ENCODE measurements at regions not wholly inside any gene's neighbourhood (a gene's known extent, or its start where the extent isn't known, plus 50 kb on each side); places are given as distances from the start of the nearest gene placed in this dataset.

- DNase-seq: no peak
Observed at GRCh38 chr2:155157711-155158110, 459.2 kb downstream of the KCNJ3 start.

GRCh38 chr2:155157065-155157464 lies 458.6 kb downstream of the KCNJ3 start:
- peak; percentile 4 for DNase-seq

DNA sequence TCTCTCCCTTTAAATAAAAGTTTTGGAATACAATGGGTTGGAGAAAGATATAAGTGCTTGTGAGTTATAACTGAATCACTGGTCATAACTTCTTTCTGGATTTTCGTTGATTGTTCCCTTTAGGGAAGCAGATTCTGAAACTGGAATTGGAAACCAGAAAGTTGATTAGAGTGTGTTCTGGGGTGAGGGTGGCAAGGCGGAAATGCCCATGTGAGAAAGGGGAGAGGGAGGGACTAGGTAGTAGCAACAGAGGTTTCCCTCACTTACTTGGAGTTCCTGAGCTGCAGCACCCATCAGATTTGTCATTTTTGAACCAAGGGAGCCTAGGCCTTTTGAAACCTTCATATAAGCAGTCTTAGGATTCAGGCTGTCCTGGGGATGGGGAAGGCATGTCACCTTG lies 453.4 kb downstream of the KCNJ3 start:
- DNase-seq: no peak

- DNase-seq: no peak
Observed at GRCh38 chr2:155151472-155151871, 453.0 kb downstream of the KCNJ3 start.

DNA sequence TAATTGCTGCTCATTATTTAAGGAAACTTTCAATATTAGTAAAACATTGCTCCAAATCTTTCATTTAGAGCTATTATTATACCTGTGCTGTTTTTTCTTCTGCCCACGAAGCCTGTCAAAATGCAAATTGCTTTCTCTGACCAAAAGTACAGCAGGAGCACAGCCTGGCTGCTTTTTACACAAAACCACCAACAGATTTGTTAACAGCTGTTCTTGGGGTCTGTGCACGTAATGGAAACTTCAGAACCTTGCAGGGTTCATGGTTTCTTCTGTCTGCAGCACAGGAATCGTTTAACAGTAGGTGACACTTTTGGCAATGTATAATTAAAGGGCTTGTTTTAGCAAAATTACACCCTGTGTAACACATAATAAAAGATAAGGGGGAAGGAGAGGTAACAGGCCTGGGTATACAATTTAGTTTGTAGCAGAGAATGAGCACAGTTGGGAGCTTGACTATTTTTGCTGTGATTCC lies 447.3 kb downstream of the KCNJ3 start:
- DNase-seq: no peak

DNA sequence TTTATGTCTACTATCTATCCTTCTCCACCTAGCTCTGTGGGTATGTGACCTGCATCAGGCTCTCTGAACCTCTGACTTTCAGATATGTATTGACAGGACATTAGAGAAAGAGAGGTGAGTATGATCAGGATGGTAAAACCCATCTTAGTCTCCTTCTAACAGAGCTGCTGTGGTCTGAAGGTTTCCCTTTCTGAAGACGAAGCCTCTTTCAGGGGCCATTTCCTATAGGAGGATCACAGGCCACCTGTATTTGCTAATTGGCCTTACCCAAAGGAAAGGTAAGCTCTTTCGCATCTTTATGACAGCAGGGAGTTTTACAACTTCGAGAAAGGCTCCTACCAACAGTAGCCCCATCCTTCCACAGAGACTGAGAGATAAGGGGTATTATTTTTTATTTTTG lies 442.9 kb downstream of the KCNJ3 start:
- no peak for DNase-seq

- DNase-seq: no peak
Observed at GRCh38 chr2:155125585-155126230, 427.2 kb downstream of the KCNJ3 start.

DNA sequence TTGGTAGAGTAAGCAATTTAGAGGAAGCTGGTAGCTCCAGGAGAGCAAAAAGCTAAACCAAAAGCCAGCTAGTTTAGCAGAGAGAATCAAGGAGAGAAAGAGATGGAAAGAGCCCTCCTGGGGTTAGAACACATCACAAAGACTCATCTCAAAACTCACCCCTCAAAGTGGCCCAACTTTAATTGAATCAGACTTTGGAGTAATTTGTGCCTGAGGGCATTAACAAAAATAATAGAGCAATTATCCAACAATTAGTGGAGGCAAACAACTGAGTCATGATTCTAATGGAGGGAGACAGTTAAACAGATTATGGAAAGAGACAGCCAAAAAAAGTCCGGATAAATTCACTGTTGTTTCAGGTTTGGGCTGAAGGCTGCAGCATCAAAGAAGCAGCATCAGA lies 417.4 kb downstream of the KCNJ3 start:
- no peak for DNase-seq

- DNase-seq: no peak
Observed at GRCh38 chr2:155111070-155111469, 412.6 kb downstream of the KCNJ3 start.

DNA sequence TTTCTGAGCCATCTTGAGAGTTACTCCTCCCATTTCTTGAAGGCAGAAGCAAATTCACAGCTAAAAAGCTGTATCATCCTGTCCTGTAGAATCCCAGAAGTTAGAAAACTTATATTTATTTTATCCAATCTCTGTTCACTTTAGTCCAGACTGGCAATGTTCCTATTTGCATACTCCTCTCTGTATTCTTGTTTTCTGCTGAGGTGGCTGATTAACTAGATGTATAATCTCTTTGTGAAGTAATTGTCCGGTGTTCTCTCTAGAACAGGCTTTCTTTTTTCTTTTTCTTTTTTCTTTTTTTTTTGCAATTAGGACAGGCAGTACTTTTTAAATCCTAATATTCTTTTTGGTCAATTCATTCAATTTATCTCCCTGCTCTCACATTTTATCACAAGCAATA lies 411.0 kb downstream of the KCNJ3 start:
- DNase-seq: no peak

DNA sequence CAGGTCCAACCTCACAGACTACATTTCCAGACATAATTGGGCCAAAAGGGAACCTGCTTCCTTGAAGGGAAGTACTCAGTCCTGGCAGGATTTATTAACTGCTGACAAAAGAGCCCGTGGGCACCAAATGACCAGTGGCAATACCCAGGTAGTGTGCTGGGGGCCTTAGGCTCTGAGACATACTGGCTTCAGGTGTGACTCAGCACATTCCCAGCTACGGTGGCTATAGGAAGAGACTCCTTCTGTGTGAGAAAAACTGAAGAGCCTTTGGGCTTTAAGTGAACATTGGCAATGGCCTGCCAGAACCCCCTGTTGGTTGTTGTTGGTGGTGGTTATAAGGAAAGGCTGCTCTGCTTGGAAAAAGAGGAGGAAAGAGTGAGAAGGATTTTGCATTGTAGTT lies 401.8 kb downstream of the KCNJ3 start:
- no peak for DNase-seq

DNA sequence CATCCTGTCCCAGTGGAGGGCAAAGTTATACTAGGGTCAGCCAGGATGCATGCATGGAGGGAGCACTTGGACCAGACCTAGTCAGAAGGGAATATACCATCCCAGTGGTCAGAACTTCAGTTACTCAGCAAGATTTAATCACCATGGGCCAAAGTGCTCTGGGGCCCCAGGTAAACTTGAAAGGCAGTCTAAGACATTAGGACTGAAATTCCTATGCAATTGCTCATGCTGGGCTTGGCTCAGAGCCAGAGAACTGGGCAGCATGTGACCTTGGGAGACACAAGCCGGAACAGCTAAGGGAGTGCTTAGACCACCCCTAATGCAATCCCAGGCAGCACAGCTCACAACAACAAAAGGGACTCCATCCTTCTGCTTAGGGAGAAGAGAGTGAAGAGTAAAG lies 401.3 kb downstream of the KCNJ3 start:
- peak; percentile 4 for DNase-seq

GRCh38 chr2:155095613-155096012 lies 397.1 kb downstream of the KCNJ3 start:
- no peak for DNase-seq

DNA sequence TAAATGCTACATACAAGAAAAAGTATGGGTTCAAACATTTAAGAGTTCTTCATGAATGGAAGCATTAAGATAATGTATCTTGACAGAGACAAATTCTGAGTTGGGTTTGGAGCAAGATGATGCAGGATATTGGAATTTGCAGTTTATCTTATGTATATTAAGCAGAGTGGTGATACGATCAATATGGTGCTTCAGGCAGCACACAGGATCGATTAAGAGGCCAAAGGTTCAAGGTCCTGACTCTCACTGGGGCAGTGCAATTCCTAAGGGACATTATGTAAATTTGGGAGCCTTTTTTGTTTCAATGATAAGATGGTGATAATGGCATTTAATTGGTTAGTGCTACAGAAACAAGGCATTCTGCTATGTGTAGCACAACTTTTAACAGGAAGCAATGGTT lies 381.9 kb downstream of the KCNJ3 start:
- no peak for DNase-seq

DNA sequence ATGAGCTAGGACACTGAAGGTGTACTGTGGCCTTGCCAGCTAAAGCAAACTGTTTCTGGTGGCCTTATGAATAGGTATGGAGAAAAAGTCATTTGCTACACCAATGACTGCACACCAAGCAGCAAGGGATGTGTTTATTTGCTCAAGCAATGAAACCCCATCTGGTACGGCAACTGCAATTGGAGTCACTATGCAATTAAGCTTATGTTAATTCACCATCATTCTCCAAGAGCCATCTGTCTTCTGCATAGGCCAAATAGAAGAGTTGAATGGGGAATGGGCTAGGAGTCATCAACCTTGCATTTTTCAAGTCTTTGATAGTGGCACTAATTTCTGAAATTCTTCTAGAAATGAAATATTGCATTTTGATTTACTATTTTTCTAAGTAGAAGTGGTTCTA lies 372.0 kb downstream of the KCNJ3 start:
- DNase-seq: no peak

DNA sequence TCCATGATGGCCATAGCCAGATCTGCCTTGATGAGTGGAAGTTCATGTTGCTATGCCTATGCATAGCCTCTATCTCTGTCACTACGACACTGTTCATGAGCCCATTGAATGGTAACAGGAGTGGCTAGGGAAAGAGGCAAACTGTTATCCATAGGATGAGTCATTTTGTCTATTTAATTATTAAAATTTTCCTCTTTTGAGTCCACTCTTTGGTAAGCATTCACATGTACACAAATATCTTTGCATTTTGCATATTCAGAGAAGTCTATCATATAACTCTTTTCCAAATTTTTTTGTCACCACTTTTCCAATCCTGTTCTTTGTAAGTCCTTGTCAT lies 364.4 kb downstream of the KCNJ3 start:
- no peak for DNase-seq

DNA sequence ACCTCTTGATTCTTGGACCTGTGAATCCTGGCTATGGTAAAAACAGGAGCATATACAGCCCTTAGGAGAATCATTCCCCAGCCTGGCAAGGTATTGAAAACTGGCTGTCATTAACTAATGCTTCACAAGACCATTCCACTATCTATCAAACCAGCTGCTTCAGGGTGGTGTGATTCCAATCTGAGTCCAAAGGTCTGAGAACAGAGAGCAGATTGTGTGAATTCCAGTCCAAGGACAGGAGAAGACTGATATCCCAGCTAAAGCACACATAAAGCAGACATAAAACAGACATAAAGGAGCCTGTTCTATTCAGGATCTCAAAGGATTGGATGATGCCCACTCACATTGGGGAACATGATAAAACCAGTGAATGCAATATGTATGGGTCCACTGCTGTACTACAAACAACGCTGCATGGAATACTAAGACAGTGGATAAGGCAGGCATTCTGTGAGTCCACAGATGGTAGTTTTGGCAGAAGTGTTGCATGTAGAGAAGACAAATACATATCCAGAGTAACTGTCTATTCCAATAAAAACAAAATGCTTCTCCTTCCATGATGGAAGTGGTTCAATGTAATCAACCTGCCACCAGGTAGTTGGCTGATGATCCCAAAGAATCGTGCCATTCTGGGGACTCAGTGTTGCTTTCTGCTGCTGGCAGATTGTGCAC lies 363.9 kb downstream of the KCNJ3 start:
- DNase-seq: no peak

DNA sequence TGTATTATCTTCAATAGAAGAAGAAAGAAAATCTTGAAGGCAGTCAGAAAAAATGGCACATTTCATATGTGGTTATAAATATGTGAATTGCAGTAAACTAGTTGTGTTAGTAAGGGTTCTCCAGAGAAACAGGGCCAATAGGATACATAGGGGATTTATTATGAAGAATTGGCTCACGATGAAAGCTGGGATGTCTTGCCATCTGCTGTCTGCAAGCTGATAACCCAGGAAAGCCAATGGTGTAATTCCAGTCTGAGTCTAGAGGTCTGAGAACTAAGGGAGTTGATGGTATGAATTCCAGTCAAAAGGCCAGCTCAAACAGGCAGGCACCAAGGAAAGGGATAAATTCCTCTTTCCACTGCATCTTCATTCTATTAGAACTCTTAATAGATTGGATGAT lies 362.4 kb downstream of the KCNJ3 start:
- DNase-seq: no peak

GRCh38 chr2:155054712-155055111 lies 356.2 kb downstream of the KCNJ3 start:
- no peak for DNase-seq

DNA sequence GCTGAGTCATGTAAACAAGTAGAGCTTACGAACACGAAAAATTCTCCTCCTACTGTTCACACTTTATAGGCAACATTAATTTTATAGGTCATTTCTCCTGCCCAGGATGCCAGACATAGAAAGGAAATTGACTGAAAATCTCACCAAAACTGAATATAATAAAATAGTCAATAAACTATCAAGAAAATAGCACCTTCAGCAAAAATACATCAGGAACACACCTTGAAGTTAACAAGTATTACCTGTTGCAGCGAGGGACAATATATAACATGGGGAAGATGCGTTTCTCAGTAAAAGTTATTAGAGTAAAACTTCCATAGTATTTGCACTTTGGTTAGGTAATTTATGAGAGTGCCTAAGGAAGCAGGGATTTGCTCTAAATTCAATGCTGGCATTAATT lies 344.6 kb downstream of the KCNJ3 start:
- no peak for DNase-seq

GRCh38 chr2:155035308-155035707 lies 336.8 kb downstream of the KCNJ3 start:
- DNase-seq: no peak

DNA sequence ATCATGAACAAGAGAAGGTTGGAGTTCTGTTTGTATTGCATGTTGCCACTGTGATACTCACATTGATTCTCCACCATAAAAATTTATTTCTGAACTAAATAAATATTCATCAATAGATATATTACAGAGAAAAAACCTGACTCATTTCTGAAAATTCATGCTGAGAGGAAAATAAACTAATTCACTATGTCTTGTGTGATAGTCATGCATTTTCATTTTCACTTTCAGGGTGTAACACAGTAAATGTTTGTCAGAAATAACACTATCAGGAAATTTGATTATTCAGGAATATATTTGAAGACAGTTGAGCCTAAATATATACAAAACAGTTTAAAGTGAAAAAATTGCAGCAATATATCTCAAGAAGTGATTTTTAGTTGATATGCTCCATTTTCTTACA lies 335.2 kb downstream of the KCNJ3 start:
- DNase-seq: no peak

DNA sequence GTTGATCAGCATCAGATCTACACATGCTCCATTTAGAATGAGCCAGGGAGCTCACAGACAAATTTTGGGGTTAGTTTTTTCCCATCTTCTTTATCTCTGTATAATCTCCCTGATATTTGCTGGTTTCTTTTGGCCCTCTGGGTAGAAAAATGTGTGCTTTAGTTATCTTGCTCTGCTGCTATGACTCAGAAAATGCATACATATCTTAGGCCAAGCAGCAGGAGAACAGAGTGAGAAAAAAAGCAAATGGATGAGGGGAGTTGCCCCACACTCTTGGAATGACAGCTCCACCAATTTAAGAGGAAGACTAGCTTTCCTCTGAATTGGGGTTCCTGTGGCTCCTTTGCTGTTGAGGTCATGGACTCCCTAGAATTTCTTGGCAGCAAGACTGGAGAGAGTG lies 331.8 kb downstream of the KCNJ3 start:
- no peak for DNase-seq

GRCh38 chr2:155026651-155027174 lies 328.2 kb downstream of the KCNJ3 start:
- DNase-seq: no peak
